NOMO-1 treated with dmso at 0.1 percent for 144 hours (cell line): ENCODE measurements at regions not wholly inside any gene's neighbourhood (a gene's known extent, or its start where the extent isn't known, plus 50 kb on each side); places are given as distances from the start of the nearest gene placed in this dataset.
"Not testable (repeated sequence)": the region's sequence is repeated elsewhere in the genome, so short reads cannot be mapped to it uniquely, and the experiment has no call there.

Experiments used
- DNase-seq: peaks from one replicate; lab custom pipeline; 2025; ENCODE audit not compliant: unreplicated experiment; lab: John Stamatoyannopoulos, UW

GRCh38 chr5:122599000-122599399 is 175.9 kb upstream of the SNX2 start:
- no peak for DNase-seq

DNA sequence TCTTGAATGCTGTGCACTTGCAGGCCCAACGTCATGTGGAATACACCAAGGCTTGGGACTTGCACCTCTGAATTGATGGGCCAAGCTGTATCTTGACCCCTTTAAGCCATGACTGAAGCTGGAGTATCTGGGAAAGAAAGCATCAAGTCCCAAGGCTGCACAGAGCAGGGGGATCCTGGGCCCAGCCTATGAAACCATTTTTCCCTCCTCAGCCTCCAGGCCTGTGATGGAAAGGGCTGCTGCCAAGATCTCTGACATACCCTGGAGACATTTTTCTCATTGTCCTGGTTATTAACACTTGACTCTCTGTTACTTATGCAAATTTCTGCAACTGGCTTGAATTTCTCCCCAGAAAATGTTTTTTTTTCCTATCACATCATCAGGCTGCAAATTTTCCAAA is 174.0 kb upstream of the SNX2 start:
- no peak for DNase-seq

- no peak for DNase-seq
Measured at GRCh38 chr5:122602700-122603099, 172.2 kb upstream of the SNX2 start.

DNA sequence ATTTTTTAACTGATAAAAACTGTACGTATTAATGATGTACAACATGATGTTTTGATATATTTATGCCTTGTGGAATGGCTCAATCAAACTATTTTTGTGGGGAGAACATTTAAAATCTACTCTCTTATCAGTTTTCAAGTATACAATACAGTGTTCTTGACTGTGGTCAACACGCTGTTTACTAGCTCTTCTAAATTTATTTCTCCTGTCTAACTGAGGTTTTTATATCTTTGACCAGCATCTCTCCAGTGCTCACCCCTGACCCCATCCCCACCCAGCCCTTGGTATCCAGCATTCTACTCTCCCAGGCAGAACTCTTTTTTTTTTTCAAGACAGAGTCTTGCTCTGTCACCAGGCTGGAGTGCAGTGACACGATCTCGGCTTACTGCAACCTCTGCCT is 169.6 kb upstream of the SNX2 start:
- no peak for DNase-seq

GRCh38 chr5:122607818-122608217 is 167.1 kb upstream of the SNX2 start:
- no peak for DNase-seq

- no peak for DNase-seq
Measured at GRCh38 chr5:122608222-122608621, 166.7 kb upstream of the SNX2 start.

GRCh38 chr5:122611406-122611805 is 163.5 kb upstream of the SNX2 start:
- no peak for DNase-seq

- no peak for DNase-seq
Measured at GRCh38 chr5:122612901-122613300, 162.0 kb upstream of the SNX2 start.

- DNase-seq, result no peak
Measured at GRCh38 chr5:122615146-122615545, 159.7 kb upstream of the SNX2 start.

DNA sequence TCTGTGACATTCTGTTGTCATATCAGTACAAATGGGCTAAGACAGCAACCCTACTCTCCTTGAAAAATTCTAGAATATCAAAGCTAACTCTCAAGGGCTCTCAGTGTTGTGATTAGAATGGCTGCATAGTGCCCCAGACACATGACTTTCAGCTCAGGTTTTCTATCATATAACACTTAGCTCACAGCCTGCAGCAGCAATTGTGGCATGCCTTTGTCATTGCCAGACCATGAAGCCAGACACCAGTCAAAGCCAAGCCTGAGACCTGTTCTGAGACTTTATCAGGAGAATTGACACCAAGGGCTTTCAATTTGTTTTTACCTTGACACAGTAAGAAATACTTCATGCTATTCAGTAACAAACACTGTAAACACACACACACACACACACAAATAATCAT is 159.0 kb upstream of the SNX2 start:
- DNase-seq, result no peak

DNA sequence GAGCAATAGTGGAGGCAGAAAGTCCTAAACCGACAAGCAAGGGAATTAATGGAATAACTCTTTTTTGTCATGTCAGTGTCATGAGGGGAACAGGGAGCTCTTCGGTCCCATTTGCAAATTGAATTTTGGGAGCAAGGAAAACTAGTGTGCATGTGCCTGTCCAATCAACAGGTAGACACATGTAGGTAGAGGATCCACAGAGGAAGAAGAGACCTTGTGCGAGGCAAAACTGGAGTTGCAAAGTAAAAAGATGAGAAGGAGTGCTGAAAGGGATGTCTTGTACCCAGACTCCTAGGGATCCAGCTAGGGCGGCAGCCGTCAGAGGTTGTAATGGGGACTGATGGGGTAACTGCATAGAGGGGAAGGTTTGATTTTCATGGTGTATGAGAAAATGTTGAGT is 156.8 kb upstream of the SNX2 start:
- DNase-seq, result not testable (repeated sequence)

DNA sequence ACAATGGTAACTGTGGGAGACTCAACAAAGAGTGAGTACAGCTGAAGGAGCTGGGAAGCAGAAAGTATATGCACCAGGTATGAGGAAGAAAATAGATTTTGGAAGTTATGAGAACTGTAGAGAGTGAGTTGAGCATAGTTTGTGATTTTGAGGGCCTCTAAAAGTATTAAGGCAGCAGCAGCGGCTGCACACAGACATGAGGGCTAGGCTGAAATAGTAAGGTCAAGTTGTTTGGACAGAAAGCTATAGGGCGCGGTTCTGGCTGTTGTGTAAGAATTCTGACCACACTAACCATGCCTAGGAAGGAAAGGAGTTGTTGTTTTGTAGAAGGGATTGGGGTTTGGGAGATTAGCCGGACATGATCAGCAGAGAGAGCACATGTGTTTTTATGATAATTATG is 154.1 kb upstream of the SNX2 start:
- not testable (repeated sequence) for DNase-seq

DNA sequence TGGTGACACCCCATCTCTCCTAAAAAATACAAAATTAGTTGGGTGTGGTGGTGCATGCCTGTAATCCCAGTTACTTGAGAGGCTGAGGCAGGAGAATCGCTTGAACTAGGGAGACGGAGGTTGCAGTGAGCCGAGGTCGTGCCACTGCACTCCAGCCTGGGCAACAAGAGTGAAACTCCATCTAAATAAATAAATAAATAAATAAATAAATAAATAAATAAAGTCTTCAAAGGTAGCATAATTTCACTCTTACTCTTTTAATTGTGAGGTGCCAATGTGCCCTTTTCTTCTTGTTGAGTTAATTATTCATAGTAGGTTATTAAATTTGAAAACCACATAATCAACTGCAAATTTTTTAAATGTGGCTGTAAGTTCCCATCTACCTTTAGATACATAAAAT is 146.2 kb upstream of the SNX2 start:
- DNase-seq, result not testable (repeated sequence)

GRCh38 chr5:122629121-122629677 is 145.7 kb upstream of the SNX2 start:
- no peak for DNase-seq

- DNase-seq, result no peak
Measured at GRCh38 chr5:122638581-122638980, 136.3 kb upstream of the SNX2 start.

DNA sequence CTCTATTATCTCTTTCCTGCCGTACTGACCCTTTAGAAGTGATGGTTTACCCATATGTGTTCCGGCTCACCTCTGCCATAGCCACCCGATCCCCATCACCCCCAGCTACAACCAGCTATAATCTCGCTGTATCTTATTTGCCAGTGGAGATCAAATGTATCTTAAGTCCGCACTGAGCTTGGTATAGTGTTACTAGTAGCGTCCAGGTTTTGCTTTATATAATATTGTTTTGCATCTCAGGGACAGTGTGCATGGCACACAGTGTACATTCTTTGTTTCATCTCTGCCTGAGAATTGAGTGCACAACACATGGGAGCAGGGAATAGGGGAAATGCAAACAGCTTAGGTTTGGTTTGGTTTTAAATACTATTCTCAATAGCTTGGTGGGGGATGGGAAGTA is 135.8 kb upstream of the SNX2 start:
- DNase-seq, result no peak

DNA sequence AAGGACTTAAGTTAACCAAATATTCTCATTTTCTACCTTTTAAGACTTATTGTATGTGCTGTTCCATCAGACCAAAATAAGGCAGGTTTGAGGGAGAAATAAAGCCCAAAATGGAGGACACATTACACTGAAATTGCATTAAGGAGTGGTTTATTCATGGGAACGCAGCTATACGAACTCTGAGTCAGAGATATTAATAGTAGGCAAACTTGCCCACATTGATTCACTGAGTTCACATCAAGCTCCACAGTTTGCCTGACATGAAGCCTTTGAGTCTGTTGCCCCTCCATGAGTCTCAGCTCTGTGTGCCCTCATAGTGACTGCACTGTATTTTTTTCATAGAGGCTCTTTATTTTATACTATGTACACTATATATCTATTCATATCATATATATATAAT is 135.0 kb upstream of the SNX2 start:
- no peak for DNase-seq

DNA sequence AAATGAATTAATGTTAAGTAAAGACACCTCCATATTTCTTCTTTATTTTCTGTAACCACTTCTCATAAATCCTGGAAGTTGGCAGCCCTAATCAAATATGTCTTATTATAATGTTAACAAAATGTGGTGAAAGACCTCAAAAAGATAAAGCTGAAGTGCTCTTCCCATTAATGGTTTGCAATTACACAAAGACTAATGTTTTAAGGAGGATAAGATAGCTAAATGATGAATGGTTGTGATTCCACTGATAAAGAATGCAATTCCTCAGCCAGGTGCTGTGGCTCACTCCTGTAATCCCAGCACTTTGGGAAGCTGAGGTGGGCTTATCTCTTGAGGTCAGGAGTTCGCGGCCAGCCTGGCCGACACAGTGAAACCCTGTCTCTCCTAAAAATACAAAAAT is 125.8 kb upstream of the SNX2 start:
- DNase-seq, result no peak

DNA sequence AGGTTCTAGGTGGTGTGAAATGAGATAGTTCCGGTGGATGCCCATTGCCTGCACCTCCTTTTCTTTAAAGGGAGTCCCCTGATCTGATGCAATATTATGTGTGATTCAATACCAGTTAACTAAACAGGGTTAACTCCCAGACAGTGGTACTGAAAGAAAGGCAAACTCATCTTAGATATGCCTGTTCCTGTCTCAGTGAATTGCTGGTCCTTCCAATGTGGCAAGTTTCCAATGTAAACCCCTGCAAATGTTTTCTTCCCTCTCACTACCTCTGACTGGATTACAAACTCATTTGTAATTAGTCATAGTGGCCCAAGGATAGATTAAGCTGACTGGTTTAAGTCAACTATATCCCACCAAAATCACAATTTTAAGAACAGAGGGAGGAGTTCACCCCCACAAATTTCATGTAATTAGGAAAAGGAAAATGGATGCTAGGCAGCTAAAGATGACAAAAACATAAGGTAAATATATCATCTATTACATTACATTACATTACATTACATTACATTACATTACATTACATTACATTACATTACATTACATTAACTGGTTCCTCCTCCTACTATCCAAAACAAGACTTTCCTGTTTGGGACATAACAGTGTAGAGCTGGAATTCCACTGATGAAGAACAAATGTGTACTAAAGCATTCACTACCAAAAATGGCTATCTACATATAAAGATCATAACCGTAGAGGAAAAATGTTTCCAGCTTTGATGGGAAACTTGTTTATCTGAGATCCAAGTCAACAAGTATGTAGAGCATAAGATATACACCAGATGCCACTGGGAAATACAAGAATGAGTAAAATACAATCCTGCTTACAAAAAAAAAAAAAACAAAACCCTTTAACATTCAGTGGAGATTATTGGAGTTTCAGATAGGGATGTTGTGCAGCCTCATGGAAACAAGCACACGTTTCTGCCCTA is 121.5 kb upstream of the SNX2 start:
- no peak for DNase-seq

DNA sequence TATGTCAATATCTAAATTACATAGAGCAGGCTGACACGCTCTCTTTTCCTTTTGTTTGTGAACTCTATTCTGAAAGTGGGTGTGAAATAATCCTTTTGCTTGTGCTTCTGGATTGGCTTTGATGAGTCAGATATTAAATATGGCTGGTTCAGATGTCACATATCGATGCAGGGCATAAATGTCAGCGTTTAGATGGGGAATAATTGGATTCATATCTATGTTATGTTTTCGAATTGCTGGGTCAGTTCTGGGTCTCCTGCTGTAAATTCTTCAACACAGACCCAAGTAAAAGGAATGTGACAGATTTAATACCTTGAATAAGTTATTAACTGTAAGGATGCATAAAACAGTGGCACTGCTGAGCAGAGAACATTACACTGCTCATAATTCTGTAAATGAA is 118.7 kb upstream of the SNX2 start:
- no peak for DNase-seq

DNA sequence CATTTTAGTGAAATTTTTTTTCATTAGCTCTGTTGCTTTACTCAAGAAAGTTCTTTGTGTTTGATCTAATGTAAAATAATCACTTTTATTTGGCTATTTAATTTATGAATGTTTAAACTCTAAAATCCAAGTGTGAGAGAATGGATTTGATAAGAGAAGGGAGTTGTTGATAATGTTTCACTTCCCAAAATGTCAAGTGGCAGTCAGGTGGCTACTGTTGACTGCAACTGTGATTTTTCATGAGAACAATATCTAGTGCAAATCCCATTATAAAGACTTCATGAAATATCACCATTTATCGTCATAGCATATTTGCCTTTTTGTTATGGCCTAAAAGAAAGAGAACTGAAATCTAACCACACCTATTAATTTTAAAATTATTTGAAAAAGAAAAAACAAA is 118.3 kb upstream of the SNX2 start:
- no peak for DNase-seq

GRCh38 chr5:122661496-122662180 is 113.2 kb upstream of the SNX2 start:
- DNase-seq, result no peak
